NCI-H748 treated with DMSO at 0.1 percent for 48 hours (cell line): ENCODE measurements at regions not wholly inside any gene's neighbourhood (a gene's known extent, or its start where the extent isn't known, plus 50 kb on each side); places are given as distances from the start of the nearest gene placed in this dataset.
"Not testable (repeated sequence)": the region's sequence is repeated elsewhere in the genome, so short reads cannot be mapped to it uniquely, and the experiment has no call there.

Experiments
- DNase-seq: peaks from one replicate; lab custom pipeline; 2025; lab: John Stamatoyannopoulos, UW

DNA sequence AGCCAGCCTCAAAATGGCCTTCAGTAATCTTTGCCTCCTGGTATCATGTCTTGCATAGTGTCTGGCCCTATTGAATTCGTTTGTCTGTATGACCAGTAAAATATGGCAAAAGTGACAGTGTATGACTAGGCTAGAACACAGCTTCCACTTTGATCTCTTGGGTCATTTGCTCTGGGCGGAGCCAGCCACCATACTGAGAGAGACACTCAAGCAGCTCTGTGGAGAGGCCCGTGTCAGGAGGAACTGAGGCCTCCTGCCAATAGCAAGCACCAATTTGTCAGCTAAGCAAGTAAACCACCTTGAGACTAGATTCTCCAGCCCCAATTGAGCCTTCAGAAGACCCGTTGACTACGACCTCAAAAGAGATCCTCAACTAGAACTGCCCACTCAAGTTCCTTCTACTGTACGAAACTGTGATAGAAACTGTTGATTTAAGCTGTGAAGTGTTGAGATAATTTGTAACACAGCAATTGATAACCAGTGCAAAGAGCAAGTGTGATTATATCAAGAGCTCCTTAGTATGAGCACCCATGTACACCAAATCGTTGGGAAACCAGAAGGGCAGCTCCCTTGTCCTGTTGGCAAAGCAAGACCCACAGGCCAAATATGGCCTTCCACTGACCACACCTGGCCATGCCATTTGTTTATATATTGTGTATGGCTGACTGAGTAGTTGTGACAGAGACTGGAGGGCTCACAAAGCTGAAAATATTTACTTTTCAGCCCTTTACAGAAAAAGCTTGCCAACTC lies 52.7 kb upstream of the SERBP1 start:
- no peak for DNase-seq

GRCh38 chr1:67484492-67484891 lies 54.3 kb upstream of the SERBP1 start:
- DNase-seq, result peak; percentile 21

- peak; percentile 87 for DNase-seq
Observed at GRCh38 chr1:67485046-67485811, 55.0 kb upstream of the SERBP1 start.

- no peak for DNase-seq
Observed at GRCh38 chr1:67489643-67490042, 59.4 kb upstream of the SERBP1 start.

- no peak for DNase-seq
Observed at GRCh38 chr1:67491280-67491679, 61.1 kb upstream of the SERBP1 start.

DNA sequence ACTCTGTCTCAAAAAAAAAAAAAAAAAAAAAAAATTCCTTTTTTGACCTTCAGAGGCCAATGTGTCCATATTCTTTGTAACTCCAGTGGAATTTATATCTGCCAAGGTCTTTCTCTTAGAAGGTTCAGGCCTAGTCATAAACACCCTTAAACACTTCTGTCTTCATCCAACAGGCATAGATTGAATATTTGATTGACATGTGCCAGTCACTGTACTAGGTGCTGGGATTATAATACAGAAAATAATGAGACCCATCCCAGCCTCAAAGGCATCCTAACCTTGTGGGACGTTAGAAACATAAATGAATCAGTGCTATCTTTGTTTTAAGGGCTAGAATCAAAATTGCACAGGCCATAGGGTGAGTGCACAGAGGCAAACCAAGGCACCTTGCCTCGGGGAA lies 62.9 kb upstream of the SERBP1 start:
- DNase-seq, result no peak

- no peak for DNase-seq
Observed at GRCh38 chr1:67495327-67495726, 65.1 kb upstream of the SERBP1 start.

DNA sequence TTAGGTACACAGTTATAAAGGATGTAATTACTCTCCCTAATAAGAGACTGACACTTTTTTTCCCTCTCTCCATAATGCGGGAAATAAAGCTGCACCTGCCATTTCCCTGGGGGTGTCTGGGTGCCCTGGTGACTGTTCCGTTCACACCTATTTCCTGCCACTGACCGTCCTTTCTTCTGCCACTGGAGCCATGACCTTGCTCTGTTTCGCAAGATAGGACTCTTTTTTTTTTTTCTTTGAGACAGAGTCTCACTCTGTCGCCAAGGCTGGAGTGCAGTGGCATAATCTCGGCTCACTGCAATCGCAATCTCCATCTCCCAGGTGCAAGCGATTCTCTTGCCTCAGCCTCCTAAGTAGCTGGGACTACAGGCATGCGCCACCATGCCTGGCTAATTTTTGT lies 66.1 kb upstream of the SERBP1 start:
- DNase-seq, result peak; percentile 72

DNA sequence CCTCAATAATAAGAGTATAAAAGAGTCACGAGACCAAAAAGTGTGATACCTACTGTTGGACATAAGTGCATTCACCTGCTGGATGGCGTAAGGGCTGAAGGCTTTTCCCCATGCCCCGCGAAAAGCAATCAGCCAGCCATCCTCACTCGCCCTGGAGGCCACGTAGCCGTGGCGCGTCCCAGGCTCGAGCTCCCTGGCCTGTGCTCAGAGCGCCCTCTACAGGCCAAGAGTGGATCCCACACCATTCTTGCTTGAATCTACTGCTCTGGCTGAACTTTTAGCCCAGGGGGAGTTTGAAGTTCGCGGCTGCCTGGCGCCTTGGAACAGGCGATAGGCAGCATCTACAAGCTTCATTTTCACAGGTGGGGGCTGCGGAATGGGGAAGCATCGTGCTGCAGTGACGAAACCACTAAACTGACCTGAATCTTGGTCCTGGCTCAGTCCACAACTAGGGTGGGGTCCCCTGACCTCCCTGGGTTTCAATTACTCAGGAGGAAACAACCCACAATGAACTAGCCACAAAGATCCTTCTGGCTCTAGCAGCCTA lies 70.3 kb upstream of the SERBP1 start:
- DNase-seq, result peak; percentile 79

DNA sequence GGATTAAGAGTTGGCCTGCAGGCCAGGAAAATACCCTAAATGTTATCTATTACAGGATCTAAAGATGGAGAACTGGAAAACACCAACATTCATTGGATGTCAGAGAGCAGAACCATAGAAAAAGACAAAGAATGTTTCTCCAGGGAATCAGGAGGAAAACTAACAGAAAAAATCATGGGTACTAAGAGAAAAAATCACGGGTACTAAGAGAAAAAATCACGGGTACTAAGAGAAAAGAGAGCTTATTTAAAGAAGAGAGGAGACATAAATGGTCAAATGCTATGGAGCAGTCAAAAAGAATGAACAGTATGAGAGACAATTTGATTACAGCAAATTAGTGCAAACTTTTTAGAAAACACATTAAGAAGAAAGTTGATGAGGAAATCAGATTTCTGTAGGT lies 73.8 kb upstream of the SERBP1 start:
- no peak for DNase-seq

DNA sequence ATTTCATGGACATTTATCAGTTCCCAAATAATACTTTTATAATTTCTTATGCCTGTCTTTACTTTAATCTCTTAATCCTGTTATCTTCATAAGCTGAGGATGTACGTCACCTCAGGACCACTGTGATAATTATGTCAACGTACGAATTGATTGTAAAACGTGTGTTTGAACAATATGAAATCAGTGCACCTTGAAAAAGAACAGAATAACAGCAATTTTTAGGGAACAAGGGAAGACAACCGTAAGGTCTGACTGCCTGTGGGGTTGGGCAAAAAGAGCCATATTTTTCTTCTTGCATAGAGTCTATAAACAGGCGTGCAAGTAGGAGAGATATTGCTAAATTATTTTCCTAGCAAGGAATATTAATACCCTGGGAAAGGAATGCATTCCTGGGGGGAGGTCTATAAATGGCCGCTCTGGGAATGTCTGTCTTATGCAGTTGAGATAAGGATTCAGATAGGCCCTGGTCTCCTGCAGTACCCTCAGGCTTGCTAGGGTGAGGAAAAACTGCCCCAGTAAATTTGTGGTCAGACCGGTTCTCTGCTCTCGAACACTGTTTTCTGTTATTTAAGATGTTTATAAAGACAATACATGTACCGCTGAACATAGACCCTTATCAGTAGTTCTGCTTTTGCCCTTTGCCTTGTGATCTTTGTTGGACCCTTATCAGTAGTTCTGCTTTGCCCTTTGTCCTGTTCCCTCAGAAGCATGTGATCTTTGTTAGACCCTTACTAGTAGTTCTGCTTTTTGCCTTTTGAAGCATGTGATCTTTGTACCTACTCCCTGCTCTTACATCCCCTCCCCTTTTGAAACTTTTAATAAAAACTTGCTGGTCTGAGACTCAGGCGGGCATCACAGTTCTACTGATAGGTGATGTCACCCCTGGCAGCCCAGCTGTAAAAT lies 83.4 kb upstream of the SERBP1 start:
- DNase-seq, result not testable (repeated sequence)

DNA sequence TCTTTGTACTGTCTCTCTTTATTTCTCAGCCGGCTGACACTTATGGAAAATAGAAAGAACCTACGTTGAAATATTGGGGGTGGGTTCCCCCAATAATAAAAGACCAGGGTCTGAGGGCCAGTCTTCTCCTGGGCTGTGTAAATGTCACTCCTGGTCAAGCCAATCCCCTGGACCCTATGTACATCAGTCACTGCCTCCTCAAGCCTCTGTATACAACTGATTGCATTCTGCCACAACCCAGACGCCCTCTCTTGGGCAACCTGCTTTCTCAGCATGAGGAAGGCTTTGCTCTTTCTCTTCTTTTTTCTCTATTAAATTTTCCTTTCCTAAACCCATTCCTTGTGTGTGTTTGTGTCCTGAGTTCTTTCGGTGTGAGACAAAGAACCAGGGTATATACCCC lies 84.1 kb upstream of the SERBP1 start:
- no peak for DNase-seq

- no peak for DNase-seq
Observed at GRCh38 chr1:67514786-67515185, 84.6 kb upstream of the SERBP1 start.

- no peak for DNase-seq
Observed at GRCh38 chr1:67515324-67516080, 85.3 kb upstream of the SERBP1 start.

GRCh38 chr1:67517046-67517445 lies 86.8 kb upstream of the SERBP1 start:
- no peak for DNase-seq

DNA sequence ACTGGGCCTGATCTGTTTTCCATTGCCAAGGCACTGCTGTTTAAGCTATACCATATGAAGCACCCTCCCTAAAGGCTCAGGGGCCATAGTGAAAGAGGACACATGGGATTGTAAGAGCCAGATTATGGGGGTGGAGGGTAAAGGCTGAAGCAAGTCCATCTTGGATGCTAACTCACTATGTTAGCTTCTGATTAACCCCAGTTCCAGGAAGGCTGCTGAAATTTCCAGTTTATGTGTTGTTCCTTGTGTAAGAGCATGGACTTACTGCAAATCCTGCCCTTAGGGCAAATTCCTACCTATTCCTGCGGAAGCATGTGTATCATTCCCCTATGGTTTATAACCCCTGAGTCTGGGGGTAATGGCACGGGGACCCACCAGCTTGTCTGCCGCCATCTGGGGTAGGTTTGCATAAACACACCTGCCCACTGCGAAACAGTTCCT lies 91.8 kb upstream of the SERBP1 start:
- DNase-seq, result no peak

GRCh38 chr1:67522793-67523192 lies 92.6 kb upstream of the SERBP1 start:
- no peak for DNase-seq

- peak; percentile 94 for DNase-seq
Observed at GRCh38 chr1:67524143-67525052, 94.2 kb upstream of the SERBP1 start.

DNA sequence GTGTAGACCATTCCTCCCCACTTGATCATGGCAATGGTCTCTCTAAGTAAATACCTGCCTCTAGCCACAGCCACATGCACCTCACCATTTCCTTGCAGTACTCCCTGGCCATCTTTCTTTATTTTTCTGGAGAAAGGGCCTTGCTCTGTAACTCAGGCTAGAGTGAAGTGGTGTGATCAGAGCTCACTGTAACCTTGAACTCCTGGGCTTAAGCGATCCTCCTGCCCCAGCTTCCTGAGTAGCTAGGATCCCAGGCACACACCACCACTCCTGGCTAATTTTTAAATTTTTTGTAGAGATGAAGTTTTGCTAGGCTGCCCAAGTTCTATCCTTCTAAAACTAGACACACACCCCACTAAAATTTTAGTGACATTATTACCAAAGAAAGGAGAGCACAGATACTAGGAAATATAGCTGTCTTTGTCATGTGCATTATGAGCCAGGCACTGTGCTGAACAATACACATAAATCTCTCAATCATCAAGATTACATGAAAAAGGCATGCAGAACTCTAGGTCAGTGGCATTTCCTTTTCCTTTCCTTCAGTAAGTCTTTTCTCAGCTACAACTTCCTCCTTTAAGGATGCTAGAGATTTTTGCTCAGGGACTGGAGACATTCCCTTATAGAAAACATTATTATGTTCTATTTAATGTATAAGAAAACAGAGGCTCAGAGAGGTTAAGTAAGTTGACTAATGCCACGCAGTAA lies 95.0 kb upstream of the SERBP1 start:
- no peak for DNase-seq

- no peak for DNase-seq
Observed at GRCh38 chr1:67528141-67528540, 97.9 kb upstream of the SERBP1 start.
